SIG-M5 treated with dmso at 0.1 percent for 504 hours (cell line): ENCODE measurements at regions not wholly inside any gene's neighbourhood (a gene's known extent, or its start where the extent isn't known, plus 50 kb on each side); places are given as distances from the start of the nearest gene placed in this dataset.
"Not testable (repeated sequence)": the region's sequence is repeated elsewhere in the genome, so short reads cannot be mapped to it uniquely, and the experiment has no call there.

ENCODE experiments used
- DNase-seq: peaks from one replicate; lab custom pipeline; 2025; ENCODE audit not compliant: unreplicated experiment; lab: John Stamatoyannopoulos, UW

DNA sequence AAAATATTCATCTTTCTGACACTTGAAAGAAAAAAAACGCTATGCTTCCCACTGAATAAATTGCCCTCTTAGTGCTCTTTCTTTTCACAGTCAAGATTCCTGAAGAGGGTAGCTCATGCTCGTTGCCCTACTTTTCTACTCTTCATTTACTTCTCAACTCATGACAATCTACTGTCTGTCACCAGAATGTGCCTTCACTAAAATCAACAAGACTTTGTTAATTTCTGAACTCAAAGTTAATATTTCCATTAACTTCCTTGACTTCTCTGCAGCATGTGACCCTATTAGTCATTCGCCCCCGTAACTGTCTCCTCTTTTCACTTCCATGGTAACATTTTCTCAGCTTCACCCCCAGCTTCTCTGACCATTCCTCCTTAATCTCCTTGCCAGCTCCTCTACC, 98.9 kb upstream of the MAPRE2 start:
- no peak for DNase-seq

DNA sequence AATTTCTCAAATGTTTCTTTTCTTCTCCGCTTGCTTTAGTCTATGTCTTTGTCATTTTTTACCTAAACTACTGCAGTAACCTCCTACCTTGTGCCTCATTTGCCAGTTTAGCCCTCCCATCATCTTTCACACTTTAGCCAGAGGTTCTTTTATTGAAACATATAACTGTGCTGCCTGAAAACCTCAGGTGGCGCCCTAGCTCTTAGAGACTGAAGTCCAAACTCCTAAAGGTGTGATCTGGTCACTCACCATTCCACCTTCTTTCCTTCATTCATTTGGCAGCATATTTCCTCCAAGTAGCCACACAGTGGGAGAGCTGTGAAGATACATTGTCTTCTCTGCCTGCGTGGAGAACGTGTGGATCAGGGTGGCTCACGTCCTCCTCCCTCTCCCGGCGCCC, 98.2 kb upstream of the MAPRE2 start:
- DNase-seq: no peak

- DNase-seq: no peak
Observed at GRCh38 chr18:34943587-34943986, 97.6 kb upstream of the MAPRE2 start.

GRCh38 chr18:34947711-34948125, 93.5 kb upstream of the MAPRE2 start:
- DNase-seq: no peak

DNA sequence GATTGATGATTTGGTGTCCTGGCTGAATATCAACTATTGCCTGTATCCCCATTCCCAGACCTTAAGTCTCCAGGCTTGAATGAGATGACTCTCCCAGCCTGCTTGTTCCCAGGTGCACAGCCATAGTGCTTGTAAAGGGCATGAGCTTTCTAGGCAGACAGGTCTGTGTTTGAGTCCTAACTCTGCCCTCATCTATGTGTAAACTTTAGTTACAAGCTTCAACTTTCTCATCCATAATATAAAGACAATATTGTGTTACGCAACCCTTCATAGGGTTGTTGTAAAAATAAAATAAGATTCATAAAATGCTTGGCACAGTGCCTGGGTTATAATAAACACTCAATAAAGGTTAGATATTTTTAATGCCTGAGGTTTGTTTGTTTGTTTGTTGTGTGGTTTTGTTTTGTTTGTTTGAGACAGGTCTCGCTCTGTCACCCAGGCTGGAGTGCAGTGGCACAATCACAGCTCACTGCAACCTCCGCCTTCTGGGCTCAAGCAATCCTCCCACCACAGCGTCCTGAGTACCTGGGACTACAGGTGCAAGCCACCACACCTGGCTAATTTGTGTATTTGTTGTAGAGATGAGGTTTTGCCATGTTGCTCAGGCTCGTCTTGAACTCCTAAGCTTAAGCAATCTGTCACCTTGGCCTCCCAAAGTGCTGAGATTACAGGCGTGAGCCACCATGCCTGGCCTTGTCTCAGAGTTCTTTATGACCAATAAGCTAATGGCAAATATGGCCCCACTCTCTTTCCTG, 89.4 kb upstream of the MAPRE2 start:
- DNase-seq: no peak

DNA sequence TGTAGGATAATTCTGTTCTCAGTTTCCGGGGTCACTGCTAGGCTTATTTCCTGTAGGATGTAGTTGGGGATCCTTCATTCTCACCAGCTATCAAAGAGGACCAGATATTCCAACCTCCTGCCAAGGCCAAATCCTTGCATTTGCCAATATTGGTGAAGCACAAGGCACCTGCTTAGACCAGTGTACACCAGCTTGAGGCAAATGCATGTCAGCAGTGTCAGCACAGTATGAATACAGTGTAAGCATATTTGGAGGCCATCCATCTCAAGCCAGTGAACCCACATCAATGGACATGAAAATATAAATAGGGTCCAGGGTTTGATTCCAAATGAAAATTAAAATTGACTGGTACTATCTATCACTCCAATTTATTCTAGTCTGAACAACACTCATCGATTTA, 88.0 kb upstream of the MAPRE2 start:
- DNase-seq: no peak

DNA sequence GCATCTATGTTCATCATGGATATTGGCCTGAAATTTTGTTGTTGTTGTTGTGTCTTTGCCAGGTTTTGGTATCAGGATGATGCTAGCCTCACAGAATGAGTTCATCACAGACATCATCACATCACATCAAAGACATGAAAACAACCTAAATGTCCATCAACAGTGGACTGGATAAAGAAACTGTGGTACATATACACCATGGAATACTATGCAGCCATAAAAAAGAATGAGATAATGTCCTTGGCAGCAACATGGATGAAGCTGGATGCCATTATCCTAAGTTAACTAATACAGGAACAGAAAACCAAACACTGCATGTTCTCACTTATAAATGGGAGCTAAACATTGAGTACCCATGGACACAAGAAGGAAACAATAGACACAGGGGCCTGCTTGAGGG, 85.7 kb upstream of the MAPRE2 start:
- not testable (repeated sequence) for DNase-seq

DNA sequence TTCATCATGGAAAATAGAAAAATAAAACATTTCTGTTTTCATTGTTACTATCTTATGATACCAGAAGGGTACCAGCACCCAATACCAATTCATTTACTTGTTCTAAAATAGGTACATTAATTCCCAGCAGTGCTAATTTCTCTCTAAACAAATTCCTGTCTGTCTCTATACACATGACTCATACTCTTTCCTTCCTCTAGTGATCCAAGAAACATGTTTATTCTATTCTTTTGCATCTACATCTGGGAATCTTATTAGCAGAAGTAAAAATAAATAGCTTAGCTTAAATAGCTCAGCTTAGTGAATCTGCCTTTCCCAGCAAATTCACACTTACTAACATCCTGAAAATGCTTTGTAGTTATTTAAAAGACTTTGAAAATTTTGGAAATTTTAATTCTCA, 84.5 kb upstream of the MAPRE2 start:
- DNase-seq: no peak

GRCh38 chr18:34957119-34957863, 83.9 kb upstream of the MAPRE2 start:
- no peak for DNase-seq

DNA sequence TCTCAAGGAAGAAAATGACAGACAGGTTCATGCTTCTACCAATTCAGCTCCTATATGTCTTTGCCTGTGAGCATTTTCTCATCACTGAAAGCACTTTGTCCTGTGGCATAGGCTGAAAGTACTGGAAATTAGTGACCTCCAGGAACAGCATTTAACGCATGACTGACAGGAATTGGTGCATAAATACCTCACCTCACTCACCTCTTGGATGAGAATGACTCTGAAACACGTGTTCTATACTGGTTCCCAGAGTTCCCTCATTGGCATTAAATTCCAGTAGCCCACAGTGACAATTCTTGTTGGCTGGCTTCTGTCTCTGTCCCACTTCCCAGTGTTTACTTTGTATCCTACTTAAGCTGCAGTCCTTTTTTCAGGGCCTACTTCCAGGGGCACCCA, 83.4 kb upstream of the MAPRE2 start:
- no peak for DNase-seq

GRCh38 chr18:34959211-34959829, 81.9 kb upstream of the MAPRE2 start:
- DNase-seq: no peak

DNA sequence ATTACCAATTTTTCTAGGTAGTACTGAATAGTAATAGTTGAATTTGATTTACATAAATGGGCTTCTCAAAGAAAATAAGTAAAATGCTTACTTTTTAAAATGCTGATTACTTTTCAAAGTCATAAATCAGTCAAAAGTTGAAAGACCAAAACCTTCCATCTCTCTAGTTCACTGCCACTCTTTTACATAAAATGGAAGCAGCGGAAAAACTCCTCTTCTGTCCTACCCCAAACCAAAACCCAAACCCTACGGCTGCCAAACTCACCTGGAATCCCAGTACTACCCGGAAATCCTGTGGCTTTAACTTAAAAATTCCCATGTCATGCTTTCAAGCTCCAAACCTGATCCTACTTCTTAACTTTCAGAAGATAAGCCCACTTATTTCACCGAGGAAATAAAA, 81.2 kb upstream of the MAPRE2 start:
- DNase-seq: no peak

GRCh38 chr18:34965108-34965507, 76.1 kb upstream of the MAPRE2 start:
- DNase-seq: no peak

DNA sequence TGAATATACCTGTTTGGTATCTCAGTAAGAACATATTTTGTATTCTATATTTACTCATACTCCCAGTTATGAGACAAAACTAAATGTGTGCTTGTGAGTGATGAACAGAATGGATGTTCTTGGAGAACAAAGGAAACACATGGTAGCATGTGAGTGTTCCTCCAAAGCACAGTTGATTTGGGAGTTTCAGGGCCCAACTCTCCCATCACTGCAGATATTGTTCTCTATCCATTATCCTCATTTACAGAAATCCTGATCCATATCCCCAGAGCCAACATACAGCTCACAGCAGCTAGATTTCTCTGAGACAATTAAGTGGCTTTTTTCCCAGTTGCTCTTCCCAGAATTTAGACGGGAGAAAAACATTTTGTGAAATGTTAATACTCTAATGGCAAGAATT, 75.6 kb upstream of the MAPRE2 start:
- no peak for DNase-seq

- no peak for DNase-seq
Observed at GRCh38 chr18:34970106-34970505, 71.1 kb upstream of the MAPRE2 start.

- DNase-seq: no peak
Observed at GRCh38 chr18:34971313-34971712, 69.9 kb upstream of the MAPRE2 start.

GRCh38 chr18:34972765-34973414, 68.3 kb upstream of the MAPRE2 start:
- no peak for DNase-seq

DNA sequence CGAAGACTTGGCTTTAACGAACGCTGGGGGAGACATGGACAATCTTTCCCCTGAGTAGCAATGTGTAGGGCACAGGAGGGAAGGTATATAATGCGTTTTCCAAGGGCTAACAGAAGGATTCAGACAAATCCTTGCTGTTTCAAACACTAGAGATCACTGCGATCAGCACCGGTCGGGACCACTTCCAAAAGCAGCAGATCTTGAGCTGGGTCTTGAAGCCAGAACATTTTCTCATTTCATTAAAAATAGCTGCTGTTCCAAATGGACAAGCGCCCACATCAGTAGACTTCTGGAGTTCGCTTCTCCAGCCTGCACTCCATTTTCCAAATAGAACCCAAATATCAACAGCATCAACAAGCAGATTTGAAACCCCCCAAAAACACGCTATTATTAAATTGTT, 65.1 kb upstream of the MAPRE2 start:
- no peak for DNase-seq

DNA sequence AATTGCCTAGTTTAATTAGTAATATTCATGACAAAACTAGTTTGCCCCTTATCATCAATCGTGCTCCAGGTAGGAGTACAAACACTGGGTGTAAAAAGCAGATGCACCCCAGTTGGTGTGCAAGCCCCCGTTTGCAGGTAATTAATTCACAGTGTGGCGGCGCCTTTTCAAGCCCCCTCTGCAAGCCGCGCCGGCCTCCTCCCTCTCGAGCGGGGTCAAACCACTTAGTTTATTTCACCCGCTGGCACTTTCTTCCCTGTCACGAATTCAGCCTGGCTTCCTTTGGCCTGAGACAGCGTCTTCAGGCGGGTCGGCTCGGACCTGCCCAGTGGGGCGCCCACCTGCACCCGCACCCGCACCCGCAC, 64.7 kb upstream of the MAPRE2 start:
- DNase-seq: no peak

DNA sequence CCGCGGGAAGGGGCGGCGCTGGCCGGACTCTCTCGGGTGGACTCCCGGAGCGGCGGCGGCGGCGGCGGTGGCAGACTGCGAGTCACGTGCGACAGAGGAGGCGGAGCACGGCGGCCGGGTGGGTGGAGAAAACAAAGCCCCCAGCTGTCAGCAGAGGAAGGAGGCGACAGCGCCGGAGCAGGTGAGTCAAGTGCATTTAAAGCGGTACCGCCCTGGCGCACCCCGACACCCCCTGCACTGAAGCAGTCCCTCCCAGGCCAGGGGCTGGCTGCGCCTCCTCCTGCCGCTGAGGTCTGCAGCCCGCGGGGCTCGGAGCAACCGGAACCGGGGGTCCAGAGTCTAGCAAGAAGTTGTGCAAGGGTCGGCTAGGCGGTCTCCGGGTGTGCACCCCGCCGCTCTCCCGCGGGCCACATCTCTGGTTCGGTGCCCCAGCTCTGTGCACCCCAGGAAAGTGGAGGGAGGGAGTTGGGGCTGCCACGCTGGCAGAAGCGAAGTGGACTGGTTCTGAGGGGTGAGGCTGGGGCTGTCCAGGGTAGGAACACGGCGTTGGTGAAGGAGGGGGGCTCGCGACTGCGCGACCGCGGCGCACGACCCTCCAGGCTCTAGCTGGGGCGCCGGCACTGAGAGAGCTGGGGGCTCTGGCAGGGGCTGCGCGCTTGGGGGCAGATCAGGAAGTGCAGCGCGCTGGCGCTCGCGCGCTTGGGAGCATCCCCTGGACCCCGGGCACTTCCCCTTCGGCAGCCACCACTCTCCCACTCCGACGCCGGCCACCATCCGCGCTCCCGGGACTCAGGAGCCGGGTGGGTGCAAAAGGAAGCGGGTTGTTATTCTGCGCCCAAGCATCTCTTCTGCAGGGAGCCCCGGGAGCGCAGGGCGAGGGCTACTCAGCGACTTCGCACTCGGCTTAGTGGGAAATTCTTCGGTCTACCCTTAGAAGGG, 64.0 kb upstream of the MAPRE2 start:
- DNase-seq: peak; percentile 55
